Ectodermal cell (in vitro differentiated cells): ENCODE measurements at regions not wholly inside any gene's neighbourhood (a gene's known extent, or its start where the extent isn't known, plus 50 kb on each side); places are given as distances from the start of the nearest gene placed in this dataset.
"Not testable (repeated sequence)": the region's sequence is repeated elsewhere in the genome, so short reads cannot be mapped to it uniquely, and the experiment has no call there.

ENCODE experiments used
- H3K27ac ChIP-seq: 2 replicates; pipeline ENCODE4 v1.7.0; 2013; ENCODE audit warnings: mild to moderate bottlenecking, low read depth, low read length; ENCODE audit not compliant: insufficient read depth, poor library complexity, severe bottlenecking
- H3K27me3 ChIP-seq: 2 replicates; pipeline ENCODE4 v1.7.0; 2013; ENCODE audit warnings: mild to moderate bottlenecking, low read length; ENCODE audit not compliant: insufficient read depth, control insufficient read depth, poor library complexity, severe bottlenecking
- H3K36me3 ChIP-seq: one replicate; pipeline ENCODE4 v1.7.0; 2013; ENCODE audit warnings: low read length; ENCODE audit not compliant: control insufficient read depth, insufficient read depth
- H3K4me1 ChIP-seq: one replicate; pipeline ENCODE4 v1.7.0; 2013; ENCODE audit warnings: low read length; ENCODE audit not compliant: control insufficient read depth, insufficient read depth
- H3K4me3 ChIP-seq: 2 replicates; pipeline ENCODE4 v1.7.0; 2013; ENCODE audit warnings: low read depth, low read length, control low read depth; ENCODE audit not compliant: insufficient read depth
- H3K9me3 ChIP-seq: 2 replicates; pipeline ENCODE4 v1.7.0; 2013; ENCODE audit warnings: mild to moderate bottlenecking, low read length, moderate library complexity; ENCODE audit not compliant: control insufficient read depth
- WGBS, 2 experiments: methylation state at CpG; one replicate each; pipeline ENCODE4 v1.1.7; 2013; ENCODE audit warnings: missing lambda C conversion rate in 2 of 2; 5-methylcytosine and 5-hydroxymethylcytosine counted together

DNA sequence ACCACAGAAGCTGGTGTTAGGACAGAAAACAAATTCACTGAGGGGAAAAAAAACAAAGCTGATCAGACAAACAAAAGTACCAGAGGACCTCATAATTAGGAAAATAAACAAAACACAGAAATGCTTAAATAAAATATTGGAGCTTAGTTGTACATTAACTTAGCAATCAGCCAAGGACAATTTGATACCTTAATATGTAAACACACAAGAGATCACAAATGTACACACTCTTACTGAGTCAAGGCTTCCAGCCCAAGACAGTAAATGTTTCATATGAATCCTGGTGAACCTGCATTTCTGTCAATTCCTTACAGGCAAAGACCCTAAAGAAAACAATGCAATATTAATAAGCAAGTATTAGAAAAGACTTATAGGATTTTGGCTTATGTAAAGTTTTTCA is 62.0 kb upstream of the SPTLC3 start:
- H3K27me3 ChIP-seq = no peaks in the 10 kb centered on the region
- H3K27ac ChIP-seq = no peak overlapping the region
- H3K4me1 ChIP-seq = no peaks in the 10 kb centered on the region
- H3K4me3 ChIP-seq = no peak overlapping the region
- no peaks in the 10 kb centered on the region for H3K9me3 ChIP-seq
- H3K36me3 ChIP-seq = no peaks in the 10 kb centered on the region

DNA sequence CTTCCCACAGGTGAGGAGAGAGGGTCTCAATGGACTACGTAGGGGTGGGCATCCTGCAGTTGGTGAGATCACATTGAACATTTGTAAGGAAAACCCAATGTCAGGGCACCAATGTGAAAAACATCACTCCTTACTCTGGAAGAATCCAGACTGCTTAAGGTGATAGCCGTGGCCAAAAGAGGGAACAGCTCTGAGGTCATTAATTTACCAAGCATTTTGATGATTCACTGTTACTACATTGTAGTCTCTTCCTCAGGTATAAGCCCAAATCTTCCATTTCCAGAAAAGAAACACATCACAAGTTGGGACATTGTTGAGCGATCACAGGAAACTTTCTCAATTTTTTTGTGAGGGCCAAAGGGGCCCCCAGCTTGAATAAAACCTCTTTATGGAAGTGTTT is 61.1 kb upstream of the SPTLC3 start:
- H3K4me1 ChIP-seq = no peaks in the 10 kb centered on the region
- WGBS, 2 experiments = 89 to 96% methylated on average over 3 of the region's 3 CpGs
- no peak overlapping the region for H3K27ac ChIP-seq

DNA sequence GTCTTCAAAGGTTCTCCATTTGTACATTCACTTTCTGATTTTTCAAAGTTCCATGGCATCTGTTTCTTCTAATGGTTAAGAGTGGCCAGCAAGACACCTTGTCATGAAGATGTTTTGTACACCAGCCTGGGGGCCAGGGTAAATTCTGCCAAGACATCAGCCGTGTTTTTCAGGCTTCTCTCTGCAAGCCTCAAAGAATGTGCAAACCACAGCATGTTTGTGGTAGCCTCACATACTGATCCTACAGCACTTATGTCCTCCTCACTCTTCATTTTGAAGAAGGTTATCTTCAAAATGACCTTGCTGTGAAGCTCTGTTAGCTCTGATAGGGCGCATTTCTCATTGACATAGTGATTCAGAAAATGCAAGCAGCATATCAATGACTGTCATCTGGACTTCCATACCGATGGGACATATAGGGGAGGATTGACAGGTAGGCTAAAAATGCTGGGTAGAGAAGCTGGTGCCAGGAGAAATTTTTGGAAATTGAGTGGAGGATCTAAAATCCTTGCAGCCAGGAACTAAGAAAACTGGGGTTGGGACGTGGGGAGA is 59.3 kb upstream of the SPTLC3 start:
- Histone ChIP-seq H3K27me3 (no peaks in the 10 kb centered on the region), H3K27ac (no peak overlapping the region)
- 79 to 88% methylated on average over 4 of the region's 4 CpGs for WGBS, 2 experiments

More for the DNA sequence above, 61.1 kb upstream of the SPTLC3 start:
- Histone ChIP-seq H3K27me3 (no peaks in the 10 kb centered on the region), H3K4me3 (no peak overlapping the region), H3K9me3 (no peaks in the 10 kb centered on the region), H3K36me3 (no peaks in the 10 kb centered on the region)

GRCh38 chr20:12954254-12954653 is 54.5 kb upstream of the SPTLC3 start:
- H3K27me3 ChIP-seq, H3K4me1 ChIP-seq, H3K4me3 ChIP-seq, H3K36me3 ChIP-seq, H3K27ac ChIP-seq, H3K9me3 ChIP-seq: not testable (repeated sequence)

More for the DNA sequence above, 59.3 kb upstream of the SPTLC3 start:
- Histone ChIP-seq H3K4me1 (no peaks in the 10 kb centered on the region), H3K36me3 (no peaks in the 10 kb centered on the region), H3K9me3 (no peaks in the 10 kb centered on the region), H3K4me3 (no peak overlapping the region)

DNA sequence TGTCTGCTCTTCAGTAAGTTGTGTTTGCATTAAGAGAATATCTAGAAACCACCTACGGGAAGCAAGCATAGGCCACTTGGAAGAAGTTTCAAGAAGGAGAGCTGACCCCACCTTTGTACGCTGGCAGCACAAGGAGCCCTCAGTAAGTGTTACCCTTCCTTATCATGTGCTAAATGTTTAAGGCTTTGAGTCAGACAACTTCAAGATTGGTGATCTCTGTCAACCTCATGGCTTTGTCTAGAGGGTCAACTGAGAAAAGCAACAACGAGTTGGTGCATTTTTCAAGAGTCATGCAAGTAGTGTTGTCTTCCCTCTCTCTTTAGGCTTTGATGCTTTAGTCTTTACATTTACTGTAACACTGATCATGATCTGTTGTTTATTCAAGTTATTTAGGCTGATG is 53.2 kb upstream of the SPTLC3 start:
- Histone ChIP-seq H3K27me3 (no peaks in the 10 kb centered on the region), H3K36me3 (no peaks in the 10 kb centered on the region), H3K4me3 (no peak overlapping the region), H3K4me1 (no peaks in the 10 kb centered on the region), H3K27ac (no peak overlapping the region), H3K9me3 (no peaks in the 10 kb centered on the region)
- WGBS, 2 experiments = 89 to 97% methylated on average over 3 of the region's 3 CpGs

DNA sequence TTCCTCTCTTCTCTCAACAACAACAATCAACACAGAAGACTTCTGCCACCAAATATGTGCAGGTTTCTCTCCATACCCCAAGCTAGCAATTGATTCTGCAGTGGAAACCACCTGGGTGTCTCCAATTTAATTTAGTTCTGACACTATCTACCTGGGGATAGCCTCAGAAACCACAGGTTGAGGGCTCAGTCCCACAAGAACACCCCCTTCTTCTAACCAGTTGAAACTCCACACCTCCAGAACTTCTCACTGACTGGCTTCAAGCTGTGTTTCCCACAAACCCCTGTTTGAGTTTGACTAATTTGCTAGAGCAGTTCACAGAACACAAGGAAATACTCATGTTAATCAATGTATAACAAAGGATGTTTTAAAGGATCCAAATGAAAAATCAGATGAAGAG is 52.5 kb upstream of the SPTLC3 start:
- no peak overlapping the region for H3K4me3 ChIP-seq
- H3K27me3 ChIP-seq = no peaks in the 10 kb centered on the region
- no peaks in the 10 kb centered on the region for H3K36me3 ChIP-seq
- H3K4me1 ChIP-seq = no peaks in the 10 kb centered on the region
- no peaks in the 10 kb centered on the region for H3K9me3 ChIP-seq
- no peak overlapping the region for H3K27ac ChIP-seq

- 94% methylated on average over 2 of the region's 2 CpGs for WGBS, 2 experiments
Measured at GRCh38 chr20:12957968-12958367, 50.8 kb upstream of the SPTLC3 start.

More at GRCh38 chr20:12957968-12958367, 50.8 kb upstream of the SPTLC3 start:
- Histone ChIP-seq H3K4me1 (no peaks in the 10 kb centered on the region), H3K36me3 (no peaks in the 10 kb centered on the region), H3K27me3 (no peaks in the 10 kb centered on the region), H3K27ac (no peak overlapping the region), H3K9me3 (no peaks in the 10 kb centered on the region), H3K4me3 (no peak overlapping the region)
